SK-N-SH (cell line): ENCODE measurements at regions not wholly inside any gene's neighbourhood (a gene's known extent, or its start where the extent isn't known, plus 50 kb on each side); places are given as distances from the start of the nearest gene placed in this dataset.
"Not testable (repeated sequence)": the region's sequence is repeated elsewhere in the genome, so short reads cannot be mapped to it uniquely, and the experiment has no call there.

Experiments
- CTCF ChIA-PET: fragments of 300-600, 350-600 bp; formaldehyde crosslinking; extraction: SDS; loops from one replicate; lab custom pipeline; 2021; lab: Yijun Ruan, JAX
- POLR2A ChIA-PET: fragments of 350-600 bp; sonication (Branson Sonifier 250); formaldehyde crosslinking; extraction: SDS; loops from one replicate; lab custom pipeline; 2020; ENCODE audit warnings: antibody characterized with exemption, inconsistent platforms; lab: Yijun Ruan, JAX
- DNase-seq: peaks from one replicate; pipeline ENCODE4 v3.0.0; 2012
- H2AFZ ChIP-seq: fragments of 200-600 bp; sonication (generic); 2 replicates; pipeline ENCODE4 v1.8.1; 2016; ENCODE audit warnings: antibody characterized with exemption, mild to moderate bottlenecking, low read depth
- H3F3A ChIP-seq: fragments of 200-600 bp; sonication (generic); replicated peaks from 2 replicates; pipeline ENCODE3; 2016; ENCODE audit warnings: antibody characterized with exemption, mild to moderate bottlenecking; ENCODE audit not compliant: insufficient read depth
- H3K27ac ChIP-seq, 2 experiments: fragments of 200-500 bp in 1 of 2; fragments of 200-600 bp in 1 of 2; sonication (Bioruptor generic) in 1 of 2; sonication (generic), shearing (Covaris generic) in 1 of 2; 2 replicates each; pipeline versions ENCODE4 v1.5.1 to v1.6.1; 2014 to 2016; ENCODE audit warnings: low read depth in 2 of 2, inconsistent platforms in 1 of 2, low read length in 1 of 2, mild to moderate bottlenecking in 1 of 2, mixed read lengths in 1 of 2
- H3K27me3 ChIP-seq: fragments of 200-600 bp; sonication (generic), shearing (Covaris generic); 2 replicates; pipeline ENCODE4 v1.6.1; 2016; ENCODE audit warnings: mixed run types; ENCODE audit not compliant: insufficient read depth
- H3K36me3 ChIP-seq, 2 experiments: fragments of 200-500 bp in 1 of 2; fragments of 200-600 bp in 1 of 2; sonication (Bioruptor generic) in 1 of 2; sonication (generic) in 1 of 2; replicated peaks in 1 of 2; 2 replicates each; pipeline versions ENCODE3 to v1.5.1; 2014 to 2016; ENCODE audit warnings: low read length in 1 of 2, mild to moderate bottlenecking in 1 of 2; ENCODE audit not compliant: insufficient read depth in 2 of 2, control insufficient read depth in 1 of 2
- H3K4me1 ChIP-seq, 2 experiments: fragments of 200-500 bp in 1 of 2; fragments of 200-600 bp in 1 of 2; sonication (Bioruptor generic) in 1 of 2; sonication (generic), shearing (Covaris generic) in 1 of 2; 2 replicates each; pipeline versions ENCODE4 v1.5.1 to v1.6.1; 2014 to 2016; ENCODE audit warnings: low read depth in 1 of 2, low read length in 1 of 2, mixed run types in 1 of 2; ENCODE audit not compliant: insufficient read depth in 2 of 2, control insufficient read depth in 1 of 2
- H3K4me2 ChIP-seq: fragments of 200-600 bp; sonication (generic), shearing (Covaris generic); 2 replicates; pipeline ENCODE4 v1.6.1; 2017; ENCODE audit warnings: mixed run types
- H3K4me3 ChIP-seq, 2 experiments: fragments of 200-500 bp in 1 of 2; fragments of 200-600 bp in 1 of 2; sonication (Bioruptor generic) in 1 of 2; sonication (generic), shearing (Covaris generic) in 1 of 2; 2 replicates each; pipeline versions ENCODE4 v1.5.1 to v1.8.1; 2014 to 2016; ENCODE audit warnings: low read depth in 2 of 2, inconsistent platforms in 1 of 2, low read length in 1 of 2, mild to moderate bottlenecking in 1 of 2, mixed read lengths in 1 of 2, moderate library complexity in 1 of 2
- H3K79me2 ChIP-seq: fragments of 200-600 bp; sonication (generic); 2 replicates; pipeline ENCODE4 v1.8.1; 2017; ENCODE audit warnings: mild to moderate bottlenecking; ENCODE audit not compliant: insufficient read depth
- H3K9ac ChIP-seq: fragments of 200-600 bp; sonication (generic); 2 replicates; pipeline ENCODE4 v1.6.1; 2017; ENCODE audit warnings: mixed run types
- H3K9me2 ChIP-seq: fragments of 200-600 bp; sonication (generic); 2 replicates; pipeline ENCODE4 v1.6.1; 2017; ENCODE audit warnings: mixed run types
- H3K9me3 ChIP-seq: fragments of 200-600 bp; sonication (generic); 2 replicates; pipeline ENCODE4 v1.6.1; 2017; ENCODE audit warnings: mixed run types, mild to moderate bottlenecking, moderate library complexity
- H4K20me1 ChIP-seq: fragments of 200-600 bp; sonication (generic); 2 replicates; pipeline ENCODE4 v1.6.1; 2017; ENCODE audit warnings: mild to moderate bottlenecking, mixed run types; ENCODE audit not compliant: insufficient read depth
- ELF1 ChIP-seq: IDR thresholded peaks from 2 replicates; pipeline ENCODE4 v1.4.0; 2012
- FOSL2 ChIP-seq: IDR thresholded peaks from 2 replicates; pipeline ENCODE4 v1.4.0; 2012; ENCODE audit warnings: low read depth, mild to moderate bottlenecking, moderate library complexity, borderline replicate concordance
- GABPA ChIP-seq: IDR thresholded peaks from 2 replicates; pipeline ENCODE4 v1.4.0; 2012; ENCODE audit warnings: low read depth, mild to moderate bottlenecking
- GATA2 ChIP-seq: sonication (generic); formaldehyde crosslinking; IDR thresholded peaks from 2 replicates; pipeline ENCODE4 v1.5.0; 2020; ENCODE audit warnings: mild to moderate bottlenecking, missing genetic modification reagents
- NFIC ChIP-seq: IDR thresholded peaks from 2 replicates; pipeline ENCODE4 v1.4.0; 2012; ENCODE audit warnings: borderline replicate concordance
- NRF1 ChIP-seq: IDR thresholded peaks from 2 replicates; pipeline ENCODE4 v1.6.1; 2012; ENCODE audit warnings: low read depth, mild to moderate bottlenecking, low read length
- POLR2AphosphoS5 ChIP-seq: IDR thresholded peaks from 2 replicates; pipeline ENCODE4 v1.6.1; 2012; ENCODE audit warnings: low read depth, low read length
- RCOR1 ChIP-seq: fragments of 150-350 bp; IDR thresholded peaks from 2 replicates; pipeline ENCODE4 v1.6.1; 2017; ENCODE audit warnings: antibody characterized with exemption, low read length
- RXRA ChIP-seq: IDR thresholded peaks from 2 replicates; pipeline ENCODE4 v1.4.0; 2012; ENCODE audit warnings: low read depth, mild to moderate bottlenecking, borderline replicate concordance
- YY1 ChIP-seq: IDR thresholded peaks from 2 replicates; pipeline ENCODE4 v1.4.0; 2012; ENCODE audit warnings: low read depth, mild to moderate bottlenecking
- whole genome bisulfite sequencing: methylation state at CpG from one replicate; pipeline ENCODE4 v1.1.6; 2017; ENCODE audit warnings: low lambda C conversion rate; 5-methylcytosine and 5-hydroxymethylcytosine counted together
- TF ChIP-seq, protein P1 (sequence below): IDR thresholded peaks from 2 replicates; pipeline ENCODE4 v1.6.1; 2012; ENCODE audit warnings: mild to moderate bottlenecking, low read depth, low read length, moderate library complexity
- TF ChIP-seq, protein P2 (sequence below): fragments of 150-350 bp; IDR thresholded peaks from 2 replicates; pipeline ENCODE4 v1.6.1; 2016; ENCODE audit warnings: mild to moderate bottlenecking, low read depth, low read length
- TF ChIP-seq, protein P3 (sequence below): fragments of 200-600 bp; sonication (generic); IDR thresholded peaks from 2 replicates; pipeline ENCODE4 v1.6.1; 2017; ENCODE audit warnings: antibody characterized with exemption, mild to moderate bottlenecking, moderate library complexity
- TF ChIP-seq, protein P4 (sequence below): fragments of 150-350 bp; IDR thresholded peaks from 2 replicates; pipeline ENCODE4 v1.6.1; 2017; ENCODE audit warnings: antibody characterized with exemption, low read length, low read depth, borderline replicate concordance
- TF ChIP-seq, protein P5 (sequence below): IDR thresholded peaks from 2 replicates; pipeline ENCODE4 v1.4.0; 2012; ENCODE audit warnings: low read depth, borderline replicate concordance
- TF ChIP-seq, protein P6 (sequence below): IDR thresholded peaks from 2 replicates; pipeline ENCODE4 v1.4.0; 2012; ENCODE audit warnings: low read depth, borderline replicate concordance

DNA sequence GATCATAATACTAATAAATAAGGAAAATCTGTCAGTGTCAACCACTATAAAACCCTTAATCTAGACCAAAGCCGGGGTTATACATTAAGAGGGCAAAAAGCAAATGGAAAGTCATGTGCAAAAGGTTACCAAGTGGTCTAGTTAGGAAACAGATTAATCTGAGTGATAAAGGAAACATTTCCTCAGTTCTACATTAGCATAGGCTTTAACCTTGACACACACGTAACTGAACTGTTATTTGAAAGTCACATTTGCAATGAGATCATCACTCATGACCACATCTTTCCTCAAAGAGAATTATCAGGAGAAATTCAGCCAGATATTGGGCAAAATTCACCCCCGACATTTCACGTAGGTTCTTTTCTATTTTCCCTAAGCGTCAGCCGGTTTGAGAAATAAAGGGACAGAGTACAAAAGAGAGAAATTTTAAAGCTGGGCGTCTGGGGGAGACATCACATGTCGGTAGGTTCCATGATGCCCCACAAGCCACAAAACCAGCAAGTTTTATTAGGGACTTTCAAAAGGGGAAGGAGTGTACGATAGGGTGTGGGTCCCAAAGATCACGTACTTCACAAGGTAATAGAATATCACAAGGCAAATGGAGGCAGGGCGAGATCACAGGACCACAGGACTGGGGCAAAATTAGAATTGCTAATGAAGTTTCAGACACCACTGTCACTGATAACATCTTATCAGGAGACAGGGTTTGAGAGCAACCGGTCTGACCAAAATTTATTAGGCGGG, 76.8 kb upstream of the DST start:
- peaks cover 14 to 34% of the 10 kb centered on the region in 2 experiments for H3K4me1 ChIP-seq
- H2AFZ ChIP-seq, H3K9me3 ChIP-seq, POLR2A ChIA-PET, H4K20me1 ChIP-seq, H3K27me3 ChIP-seq, H3K4me2 ChIP-seq, DNase-seq, H3K9ac ChIP-seq, H3K9me2 ChIP-seq, H3K27ac ChIP-seq, H3K4me3 ChIP-seq: not testable (repeated sequence)
- H3F3A ChIP-seq, result peaks cover 39% of the 10 kb centered on the region
- H3K79me2 ChIP-seq, result peaks cover 95% of the 10 kb centered on the region
- CTCF ChIA-PET, result interaction anchor here (0.9 to 2.6 kb wide), 4 partner anchors 10 to 132 kb away, joined by 3 to 7 read pairs (median 4); no protein-coding TSS in a partner anchor
- WGBS, result 92% methylated on average over 11 of the region's 13 CpGs
- H3K36me3 ChIP-seq, result peaks cover 3 to 11% of the 10 kb centered on the region in 2 experiments

DNA sequence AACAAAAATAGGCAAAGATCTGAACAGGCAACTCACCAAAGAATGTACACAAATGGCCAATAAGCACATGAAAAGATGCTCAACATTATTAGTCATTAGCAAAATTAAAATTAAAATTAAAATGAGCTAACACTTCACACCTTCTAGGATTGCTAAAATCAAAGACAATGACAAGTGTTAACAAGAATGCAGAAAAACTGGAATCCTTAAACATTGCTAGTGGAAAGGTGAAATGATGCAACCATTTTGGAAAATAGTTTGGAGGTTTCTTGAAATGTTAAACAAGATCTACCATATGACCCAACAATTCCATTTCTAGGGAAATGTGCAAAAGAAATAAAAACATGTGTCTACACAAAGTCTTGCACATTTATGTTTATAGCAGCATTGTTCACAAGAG, 75.5 kb upstream of the DST start:
- H2AFZ ChIP-seq, result no peak overlapping the region
- no peaks in the 10 kb centered on the region for H3K9me3 ChIP-seq
- H3K36me3 ChIP-seq, result peaks cover 3 to 11% of the 10 kb centered on the region in 2 experiments
- no peaks in the 10 kb centered on the region for H3K27me3 ChIP-seq
- H3K9me2 ChIP-seq, result no peaks in the 10 kb centered on the region
- ChIA-PET CTCF (interaction anchor here (1.5 to 2.6 kb wide), 4 partner anchors 19 to 133 kb away, joined by 3 to 7 read pairs (median 4); no protein-coding TSS in a partner anchor), POLR2A (no interaction called here)
- H3F3A ChIP-seq, result peaks cover 51% of the 10 kb centered on the region
- DNase-seq, result no peak
- H3K4me1 ChIP-seq, result peaks cover 16 to 33% of the 10 kb centered on the region in 2 experiments
- no peak overlapping the region for H3K4me2 ChIP-seq
- H3K9ac ChIP-seq, result no peak overlapping the region
- peaks cover 95% of the 10 kb centered on the region for H3K79me2 ChIP-seq
- H3K4me3 ChIP-seq, result no peak overlapping the region
- H4K20me1 ChIP-seq, result no peaks in the 10 kb centered on the region; the same call in 1 of the 2 replicates
- H3K27ac ChIP-seq, result no peak overlapping the region
- TF ChIP-seq NFIC (no peak), YY1 (no peak), GABPA (no peak), POLR2AphosphoS5 (no peak), FOSL2 (no peak), RXRA (no peak), ELF1 (no peak), NRF1 (no peak), RCOR1 (no peak), GATA2 (CRISPR knock-in tag) (no peak)
- TF ChIP-seq, protein P1, sequence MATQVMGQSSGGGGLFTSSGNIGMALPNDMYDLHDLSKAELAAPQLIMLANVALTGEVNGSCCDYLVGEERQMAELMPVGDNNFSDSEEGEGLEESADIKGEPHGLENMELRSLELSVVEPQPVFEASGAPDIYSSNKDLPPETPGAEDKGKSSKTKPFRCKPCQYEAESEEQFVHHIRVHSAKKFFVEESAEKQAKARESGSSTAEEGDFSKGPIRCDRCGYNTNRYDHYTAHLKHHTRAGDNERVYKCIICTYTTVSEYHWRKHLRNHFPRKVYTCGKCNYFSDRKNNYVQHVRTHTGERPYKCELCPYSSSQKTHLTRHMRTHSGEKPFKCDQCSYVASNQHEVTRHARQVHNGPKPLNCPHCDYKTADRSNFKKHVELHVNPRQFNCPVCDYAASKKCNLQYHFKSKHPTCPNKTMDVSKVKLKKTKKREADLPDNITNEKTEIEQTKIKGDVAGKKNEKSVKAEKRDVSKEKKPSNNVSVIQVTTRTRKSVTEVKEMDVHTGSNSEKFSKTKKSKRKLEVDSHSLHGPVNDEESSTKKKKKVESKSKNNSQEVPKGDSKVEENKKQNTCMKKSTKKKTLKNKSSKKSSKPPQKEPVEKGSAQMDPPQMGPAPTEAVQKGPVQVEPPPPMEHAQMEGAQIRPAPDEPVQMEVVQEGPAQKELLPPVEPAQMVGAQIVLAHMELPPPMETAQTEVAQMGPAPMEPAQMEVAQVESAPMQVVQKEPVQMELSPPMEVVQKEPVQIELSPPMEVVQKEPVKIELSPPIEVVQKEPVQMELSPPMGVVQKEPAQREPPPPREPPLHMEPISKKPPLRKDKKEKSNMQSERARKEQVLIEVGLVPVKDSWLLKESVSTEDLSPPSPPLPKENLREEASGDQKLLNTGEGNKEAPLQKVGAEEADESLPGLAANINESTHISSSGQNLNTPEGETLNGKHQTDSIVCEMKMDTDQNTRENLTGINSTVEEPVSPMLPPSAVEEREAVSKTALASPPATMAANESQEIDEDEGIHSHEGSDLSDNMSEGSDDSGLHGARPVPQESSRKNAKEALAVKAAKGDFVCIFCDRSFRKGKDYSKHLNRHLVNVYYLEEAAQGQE, result no peak
- TF ChIP-seq, protein P2, sequence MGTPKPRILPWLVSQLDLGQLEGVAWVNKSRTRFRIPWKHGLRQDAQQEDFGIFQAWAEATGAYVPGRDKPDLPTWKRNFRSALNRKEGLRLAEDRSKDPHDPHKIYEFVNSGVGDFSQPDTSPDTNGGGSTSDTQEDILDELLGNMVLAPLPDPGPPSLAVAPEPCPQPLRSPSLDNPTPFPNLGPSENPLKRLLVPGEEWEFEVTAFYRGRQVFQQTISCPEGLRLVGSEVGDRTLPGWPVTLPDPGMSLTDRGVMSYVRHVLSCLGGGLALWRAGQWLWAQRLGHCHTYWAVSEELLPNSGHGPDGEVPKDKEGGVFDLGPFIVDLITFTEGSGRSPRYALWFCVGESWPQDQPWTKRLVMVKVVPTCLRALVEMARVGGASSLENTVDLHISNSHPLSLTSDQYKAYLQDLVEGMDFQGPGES, result no peak
- TF ChIP-seq, protein P3, sequence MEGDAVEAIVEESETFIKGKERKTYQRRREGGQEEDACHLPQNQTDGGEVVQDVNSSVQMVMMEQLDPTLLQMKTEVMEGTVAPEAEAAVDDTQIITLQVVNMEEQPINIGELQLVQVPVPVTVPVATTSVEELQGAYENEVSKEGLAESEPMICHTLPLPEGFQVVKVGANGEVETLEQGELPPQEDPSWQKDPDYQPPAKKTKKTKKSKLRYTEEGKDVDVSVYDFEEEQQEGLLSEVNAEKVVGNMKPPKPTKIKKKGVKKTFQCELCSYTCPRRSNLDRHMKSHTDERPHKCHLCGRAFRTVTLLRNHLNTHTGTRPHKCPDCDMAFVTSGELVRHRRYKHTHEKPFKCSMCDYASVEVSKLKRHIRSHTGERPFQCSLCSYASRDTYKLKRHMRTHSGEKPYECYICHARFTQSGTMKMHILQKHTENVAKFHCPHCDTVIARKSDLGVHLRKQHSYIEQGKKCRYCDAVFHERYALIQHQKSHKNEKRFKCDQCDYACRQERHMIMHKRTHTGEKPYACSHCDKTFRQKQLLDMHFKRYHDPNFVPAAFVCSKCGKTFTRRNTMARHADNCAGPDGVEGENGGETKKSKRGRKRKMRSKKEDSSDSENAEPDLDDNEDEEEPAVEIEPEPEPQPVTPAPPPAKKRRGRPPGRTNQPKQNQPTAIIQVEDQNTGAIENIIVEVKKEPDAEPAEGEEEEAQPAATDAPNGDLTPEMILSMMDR, result no peak
- TF ChIP-seq, protein P4, sequence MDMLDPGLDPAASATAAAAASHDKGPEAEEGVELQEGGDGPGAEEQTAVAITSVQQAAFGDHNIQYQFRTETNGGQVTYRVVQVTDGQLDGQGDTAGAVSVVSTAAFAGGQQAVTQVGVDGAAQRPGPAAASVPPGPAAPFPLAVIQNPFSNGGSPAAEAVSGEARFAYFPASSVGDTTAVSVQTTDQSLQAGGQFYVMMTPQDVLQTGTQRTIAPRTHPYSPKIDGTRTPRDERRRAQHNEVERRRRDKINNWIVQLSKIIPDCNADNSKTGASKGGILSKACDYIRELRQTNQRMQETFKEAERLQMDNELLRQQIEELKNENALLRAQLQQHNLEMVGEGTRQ, result no peak
- TF ChIP-seq, protein P5, sequence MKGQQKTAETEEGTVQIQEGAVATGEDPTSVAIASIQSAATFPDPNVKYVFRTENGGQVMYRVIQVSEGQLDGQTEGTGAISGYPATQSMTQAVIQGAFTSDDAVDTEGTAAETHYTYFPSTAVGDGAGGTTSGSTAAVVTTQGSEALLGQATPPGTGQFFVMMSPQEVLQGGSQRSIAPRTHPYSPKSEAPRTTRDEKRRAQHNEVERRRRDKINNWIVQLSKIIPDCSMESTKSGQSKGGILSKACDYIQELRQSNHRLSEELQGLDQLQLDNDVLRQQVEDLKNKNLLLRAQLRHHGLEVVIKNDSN, result no peak
- TF ChIP-seq, protein P6, sequence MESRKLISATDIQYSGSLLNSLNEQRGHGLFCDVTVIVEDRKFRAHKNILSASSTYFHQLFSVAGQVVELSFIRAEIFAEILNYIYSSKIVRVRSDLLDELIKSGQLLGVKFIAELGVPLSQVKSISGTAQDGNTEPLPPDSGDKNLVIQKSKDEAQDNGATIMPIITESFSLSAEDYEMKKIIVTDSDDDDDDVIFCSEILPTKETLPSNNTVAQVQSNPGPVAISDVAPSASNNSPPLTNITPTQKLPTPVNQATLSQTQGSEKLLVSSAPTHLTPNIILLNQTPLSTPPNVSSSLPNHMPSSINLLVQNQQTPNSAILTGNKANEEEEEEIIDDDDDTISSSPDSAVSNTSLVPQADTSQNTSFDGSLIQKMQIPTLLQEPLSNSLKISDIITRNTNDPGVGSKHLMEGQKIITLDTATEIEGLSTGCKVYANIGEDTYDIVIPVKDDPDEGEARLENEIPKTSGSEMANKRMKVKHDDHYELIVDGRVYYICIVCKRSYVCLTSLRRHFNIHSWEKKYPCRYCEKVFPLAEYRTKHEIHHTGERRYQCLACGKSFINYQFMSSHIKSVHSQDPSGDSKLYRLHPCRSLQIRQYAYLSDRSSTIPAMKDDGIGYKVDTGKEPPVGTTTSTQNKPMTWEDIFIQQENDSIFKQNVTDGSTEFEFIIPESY, result no peak
